Body of pancreas (tissue), 4 donors: ENCODE measurements at regions not wholly inside any gene's neighbourhood (a gene's known extent, or its start where the extent isn't known, plus 50 kb on each side); places are given as distances from the start of the nearest gene placed in this dataset.

ENCODE experiments used
- POLR2A ChIP-seq, 3 donors: fragments of 450-650 bp; IDR thresholded peaks; one replicate each; pipeline ENCODE4 v1.6.1; 2016; ENCODE audit warnings: antibody characterized with exemption in 3 of 3, mild to moderate bottlenecking in 2 of 3
- TF ChIP-seq, protein P1 (sequence below), 7 experiments: fragments of 450-650 bp in 4 of 7; fragments of 200-600 bp in 3 of 7; sonication (generic) in 3 of 7; IDR thresholded peaks; one replicate each; pipeline ENCODE4 v1.5.1; 2016 to 2019; ENCODE audit warnings: antibody characterized with exemption in 7 of 7

DNA sequence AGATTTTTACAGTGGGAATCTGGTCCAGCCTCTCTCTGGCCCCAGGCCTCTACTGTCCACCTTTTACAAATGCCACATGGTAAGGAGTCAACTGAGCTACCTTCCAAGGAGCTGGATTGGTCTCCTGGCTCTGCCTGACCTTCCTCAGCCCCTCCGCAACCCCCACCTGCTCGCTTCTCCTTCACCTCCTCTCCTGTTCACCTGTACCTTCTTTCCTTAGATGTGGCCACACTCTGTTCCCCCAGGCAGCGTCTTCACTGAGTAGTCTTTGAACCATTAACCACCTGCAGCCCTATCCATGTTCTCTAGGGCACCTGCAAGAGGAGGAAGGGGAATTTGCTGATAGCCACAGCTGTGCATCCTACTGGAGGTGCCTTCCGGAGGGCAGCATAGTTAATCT is 55.3 kb upstream of the DDR1 start:
- TF ChIP-seq POLR2A (IDR thresholded peaks at IDR 0.05), result no peak
- TF ChIP-seq, protein P1, sequence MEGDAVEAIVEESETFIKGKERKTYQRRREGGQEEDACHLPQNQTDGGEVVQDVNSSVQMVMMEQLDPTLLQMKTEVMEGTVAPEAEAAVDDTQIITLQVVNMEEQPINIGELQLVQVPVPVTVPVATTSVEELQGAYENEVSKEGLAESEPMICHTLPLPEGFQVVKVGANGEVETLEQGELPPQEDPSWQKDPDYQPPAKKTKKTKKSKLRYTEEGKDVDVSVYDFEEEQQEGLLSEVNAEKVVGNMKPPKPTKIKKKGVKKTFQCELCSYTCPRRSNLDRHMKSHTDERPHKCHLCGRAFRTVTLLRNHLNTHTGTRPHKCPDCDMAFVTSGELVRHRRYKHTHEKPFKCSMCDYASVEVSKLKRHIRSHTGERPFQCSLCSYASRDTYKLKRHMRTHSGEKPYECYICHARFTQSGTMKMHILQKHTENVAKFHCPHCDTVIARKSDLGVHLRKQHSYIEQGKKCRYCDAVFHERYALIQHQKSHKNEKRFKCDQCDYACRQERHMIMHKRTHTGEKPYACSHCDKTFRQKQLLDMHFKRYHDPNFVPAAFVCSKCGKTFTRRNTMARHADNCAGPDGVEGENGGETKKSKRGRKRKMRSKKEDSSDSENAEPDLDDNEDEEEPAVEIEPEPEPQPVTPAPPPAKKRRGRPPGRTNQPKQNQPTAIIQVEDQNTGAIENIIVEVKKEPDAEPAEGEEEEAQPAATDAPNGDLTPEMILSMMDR (IDR thresholded peaks at IDR 0.05), result no peak
